Gastroesophageal sphincter (tissue), 3 donors: ENCODE measurements at regions not wholly inside any gene's neighbourhood (a gene's known extent, or its start where the extent isn't known, plus 50 kb on each side); places are given as distances from the start of the nearest gene placed in this dataset.

Source experiments
- POLR2A ChIP-seq, 2 donors: fragments of 450-650 bp; IDR thresholded peaks; one replicate each; pipeline ENCODE4 v1.6.1; 2017; ENCODE audit warnings: antibody characterized with exemption in 2 of 2, mild to moderate bottlenecking in 2 of 2, moderate library complexity in 1 of 2
- POLR2AphosphoS5 ChIP-seq: sonication (generic); formaldehyde crosslinking; IDR thresholded peaks from one replicate; pipeline ENCODE4 v1.6.1; 2017; ENCODE audit warnings: antibody characterized with exemption
- TF ChIP-seq, protein P1 (sequence below), 4 experiments: fragments of 200-600 bp in 2 of 4; fragments of 450-650 bp in 2 of 4; sonication (generic) in 1 of 4; IDR thresholded peaks; one replicate each; pipeline ENCODE4 v1.5.1; 2017 to 2019; ENCODE audit warnings: antibody characterized with exemption in 4 of 4, mild to moderate bottlenecking in 2 of 4, moderate library complexity in 2 of 4

DNA sequence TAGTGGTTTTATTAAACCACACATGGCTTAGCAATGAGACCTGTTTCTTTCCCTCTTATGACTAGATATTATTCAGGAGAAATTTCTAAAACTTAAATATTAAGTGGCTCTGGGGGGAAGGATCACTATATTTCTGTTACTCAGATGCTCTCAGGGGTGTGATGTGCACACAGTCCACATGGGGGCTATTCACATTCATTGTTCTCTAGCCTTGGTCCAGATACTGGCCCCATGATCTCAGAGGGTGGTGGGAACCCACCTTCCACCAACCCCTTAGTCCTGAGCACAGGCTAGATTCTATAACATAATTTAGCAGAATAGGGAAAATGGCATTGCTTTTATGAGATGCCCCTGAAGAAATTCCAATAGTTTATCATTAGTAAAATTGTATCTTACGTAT lies 149.0 kb upstream of the ST8SIA2 start:
- TF ChIP-seq, protein P1, sequence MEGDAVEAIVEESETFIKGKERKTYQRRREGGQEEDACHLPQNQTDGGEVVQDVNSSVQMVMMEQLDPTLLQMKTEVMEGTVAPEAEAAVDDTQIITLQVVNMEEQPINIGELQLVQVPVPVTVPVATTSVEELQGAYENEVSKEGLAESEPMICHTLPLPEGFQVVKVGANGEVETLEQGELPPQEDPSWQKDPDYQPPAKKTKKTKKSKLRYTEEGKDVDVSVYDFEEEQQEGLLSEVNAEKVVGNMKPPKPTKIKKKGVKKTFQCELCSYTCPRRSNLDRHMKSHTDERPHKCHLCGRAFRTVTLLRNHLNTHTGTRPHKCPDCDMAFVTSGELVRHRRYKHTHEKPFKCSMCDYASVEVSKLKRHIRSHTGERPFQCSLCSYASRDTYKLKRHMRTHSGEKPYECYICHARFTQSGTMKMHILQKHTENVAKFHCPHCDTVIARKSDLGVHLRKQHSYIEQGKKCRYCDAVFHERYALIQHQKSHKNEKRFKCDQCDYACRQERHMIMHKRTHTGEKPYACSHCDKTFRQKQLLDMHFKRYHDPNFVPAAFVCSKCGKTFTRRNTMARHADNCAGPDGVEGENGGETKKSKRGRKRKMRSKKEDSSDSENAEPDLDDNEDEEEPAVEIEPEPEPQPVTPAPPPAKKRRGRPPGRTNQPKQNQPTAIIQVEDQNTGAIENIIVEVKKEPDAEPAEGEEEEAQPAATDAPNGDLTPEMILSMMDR (IDR thresholded peaks at IDR 0.05) = no peak
- TF ChIP-seq POLR2AphosphoS5 = no peak
- no peak for TF ChIP-seq POLR2A (IDR thresholded peaks at IDR 0.05)
